ENCODE measurements at regions not wholly inside any gene's neighbourhood (a gene's known extent, or its start where the extent isn't known, plus 50 kb on each side); places are given as distances from the start of the nearest gene placed in this dataset.

- TF ChIP-seq E2F1 (CRISPR knock-in tag; IDR thresholded peaks at IDR 0.05) = no peak
Observed at GRCh38 chr18:65039578-65039977, 711.2 kb upstream of the CDH7 start (continued).

- Mint-ChIP-seq H3K27me3 (ENCODE audit: low read depth) (no peaks in the 10 kb centered on the region), H3K4me3 (no peak overlapping the region)
Observed at GRCh38 chr18:65035701-65036100, 715.1 kb upstream of the CDH7 start.

More at GRCh38 chr18:65035701-65036100, 715.1 kb upstream of the CDH7 start:
- CTCF ChIA-PET = no interaction called here
- ATAC-seq (no peak), DNase-seq (ENCODE audit: low spot score) (no peak)
- H3K4me1 Mint-ChIP-seq = no peaks in the 10 kb centered on the region
- no peak for TF ChIP-seq FOXK1 (CRISPR knock-in tag; IDR thresholded peaks at IDR 0.05)
- no peak for TF ChIP-seq ZNF263 (CRISPR knock-in tag; IDR thresholded peaks at IDR 0.05; ENCODE audit: low read depth)
- no peak for TF ChIP-seq ATF2 (CRISPR knock-in tag; IDR thresholded peaks at IDR 0.05; ENCODE audit: borderline replicate concordance, low read depth)
- TF ChIP-seq ATF3 (CRISPR knock-in tag; conservative IDR thresholded peaks at IDR 0.05) = no peak
- TF ChIP-seq AR (CRISPR knock-in tag; IDR thresholded peaks at IDR 0.05) = no peak
- TF ChIP-seq E2F5 (CRISPR knock-in tag; IDR thresholded peaks at IDR 0.05) = no peak
- no peak for TF ChIP-seq FOXP4 (CRISPR knock-in tag; IDR thresholded peaks at IDR 0.05)
- TF ChIP-seq IRF2 (CRISPR knock-in tag; IDR thresholded peaks at IDR 0.05; ENCODE audit: borderline replicate concordance, low read depth) = no peak
- TF ChIP-seq ZNF281 (CRISPR knock-in tag; IDR thresholded peaks at IDR 0.05) = no peak
- no peak for TF ChIP-seq ZNF138 (CRISPR knock-in tag; conservative IDR thresholded peaks at IDR 0.05)
- no peak for TF ChIP-seq ZNF671 (CRISPR knock-in tag; IDR thresholded peaks at IDR 0.05)
- no peak for TF ChIP-seq ZNF512 (CRISPR knock-in tag; IDR thresholded peaks at IDR 0.05; ENCODE audit: borderline replicate concordance)
- TF ChIP-seq MLX (CRISPR knock-in tag; IDR thresholded peaks at IDR 0.05) = no peak
- no peaks in the 10 kb centered on the region for H3K36me3 Mint-ChIP-seq
- H3K9me3 Mint-ChIP-seq = no peaks in the 10 kb centered on the region
- no peak overlapping the region for H3K27ac Mint-ChIP-seq
- POLR2A ChIA-PET = no interaction called here
